Heart left ventricle (tissue), 16 donors: ENCODE measurements at regions not wholly inside any gene's neighbourhood (a gene's known extent, or its start where the extent isn't known, plus 50 kb on each side); places are given as distances from the start of the nearest gene placed in this dataset.

Experiments
- ATAC-seq, 4 donors: fragments of 200-7000 bp; cut with Tn5 transposase; one replicate each; pipeline ENCODE4 v1.9.1; 2020 to 2022; ENCODE audit warnings: moderate library complexity in 4 of 4, mild to moderate bottlenecking in 3 of 4, moderate number of reproducible peaks in 1 of 4
- DNase-seq, 5 donors: peaks; one replicate each; pipeline ENCODE4 v3.0.0-alpha.2; 2020
- H3K27ac ChIP-seq, 12 donors: fragments of 200-600 bp; sonication (generic) in 4 of 12; one replicate each; pipeline versions ENCODE4 v1.5.0 to v1.8.0; 2016 to 2022; ENCODE audit warnings: mild to moderate bottlenecking in 2 of 12
- H3K27me3 ChIP-seq, 9 donors: fragments of 200-600 bp; sonication (generic) in 2 of 9; one replicate each; pipeline versions ENCODE4 v1.5.1 to v1.8.0; 2016 to 2022; ENCODE audit warnings: mild to moderate bottlenecking in 3 of 9
- H3K36me3 ChIP-seq, 9 donors: fragments of 200-600 bp; sonication (generic) in 2 of 9; one replicate each; pipeline versions ENCODE4 v1.5.0 to v1.8.0; 2018 to 2022; ENCODE audit warnings: mild to moderate bottlenecking in 2 of 9
- H3K4me1 ChIP-seq, 12 donors: fragments of 200-600 bp; sonication (generic) in 4 of 12; one replicate each; pipeline versions ENCODE4 v1.5.0 to v1.8.0; 2016 to 2022; ENCODE audit warnings: mild to moderate bottlenecking in 3 of 12
- H3K4me3 ChIP-seq, 12 donors: fragments of 200-600 bp; sonication (generic) in 4 of 12; one replicate each; pipeline versions ENCODE4 v1.5.0 to v1.8.0; 2017 to 2022; ENCODE audit warnings: mild to moderate bottlenecking in 9 of 12, moderate library complexity in 4 of 12
- H3K9me3 ChIP-seq, 12 donors: fragments of 200-600 bp; sonication (generic) in 4 of 12; one replicate each; pipeline versions ENCODE4 v1.5.0 to v1.8.0; 2016 to 2022; ENCODE audit warnings: mild to moderate bottlenecking in 1 of 12
- POLR2A ChIP-seq, 2 donors: fragments of 450-650 bp; IDR thresholded peaks; one replicate each; pipeline ENCODE4 v1.6.1; 2017; ENCODE audit warnings: antibody characterized with exemption in 2 of 2, mild to moderate bottlenecking in 2 of 2, moderate library complexity in 2 of 2
- WGBS, 4 donors: extraction: QIAGEN DNeasy Blood & Tissue Kit in 2 of 4; methylation state at CpG; one replicate each; pipeline versions ENCODE4 v1.1.5 to v1.1.7; 2013 to 2018; 5-methylcytosine and 5-hydroxymethylcytosine counted together
- intact Hi-C, 10 donors: fragments of 100-400 bp; cut with DNase I; formaldehyde crosslinking; loops; one replicate each; pipeline versions ENCODE4 v1.11.1 to v1.14.2; 2022
- TF ChIP-seq, protein P1 (sequence below), 12 donors: fragments of 200-600 bp; sonication (generic) in 4 of 12; IDR thresholded peaks; one replicate each; pipeline versions ENCODE4 v1.5.0 to v1.8.0; 2018 to 2022; ENCODE audit warnings: antibody characterized with exemption in 12 of 12, mild to moderate bottlenecking in 5 of 12
- donor health status: ischemic (EF 13 %, LVEDD 7.1; RV severe dilation, severe dysfunction).
- donor health status: healthy with polysubstance abuse.
- donor health status: DM: no; HTN: yes; CAD: no.
- donor health status: DM: no; HTN: no; CAD: no.
- donor health status: ischemic (EF 25% LVEDD 6.9; RV normal size, moderate dysfunction).
- donor health status: ischemic (EF 25% LVEDD 5.7; RV mildly dilated, moderate dysfunction).
- donor health status: healthy.
- donor health status: DM: yes; HTN: yes; CAD: no.
- donor health status: ischemic (EF 35%, LVEDD 5.7; RV mildly dilated, moderate dysfunction).
- donor health status: nonischemic (EF 11% LVEDD 7.7; RV severe dilation, severe dysfunction).
- donor health status: DM: yes; HTN: yes; CAD: no.
- donor health status: PGD.
- donor health status: ischemic (EF 29% LVEDD 5.4; RV normal size, mild dysfunction).
- donor health status: nonischemic (EF 23%, LVEDD 6.1; RV moderate dilation, normal function).

DNA sequence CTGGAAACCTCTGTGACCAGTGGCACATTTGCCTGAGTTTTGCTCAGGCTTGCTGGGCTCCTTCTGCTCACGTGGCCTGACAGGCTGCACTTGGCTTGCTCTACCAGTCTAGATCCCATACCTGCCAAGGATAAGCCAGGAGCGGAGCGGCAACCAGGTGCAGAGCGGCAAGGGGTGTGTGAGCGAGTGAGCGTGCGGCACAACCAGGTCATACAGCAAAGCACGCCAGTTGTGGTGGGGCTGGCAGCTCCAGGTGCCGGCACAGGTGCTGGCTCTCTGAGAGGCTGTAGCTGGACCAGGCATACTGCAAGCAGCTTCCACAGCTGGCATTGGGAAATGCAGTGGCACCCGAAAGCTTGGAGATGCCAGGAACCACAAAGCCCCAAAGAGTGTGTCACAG lies 1495.1 kb downstream of the PCDH7 start:
- Histone ChIP-seq H3K4me1 (no peaks in the 10 kb centered on the region), H3K9me3 (no peaks in the 10 kb centered on the region), H3K4me3 (no peak overlapping the region), H3K27me3 (no peaks in the 10 kb centered on the region), H3K36me3 (no peaks in the 10 kb centered on the region), H3K27ac (no peak overlapping the region)
- DNase-seq, result peak in 2 of 5 donors; percentile 17 to 48
- intact Hi-C loops, result no loop called here
- TF ChIP-seq, protein P1, sequence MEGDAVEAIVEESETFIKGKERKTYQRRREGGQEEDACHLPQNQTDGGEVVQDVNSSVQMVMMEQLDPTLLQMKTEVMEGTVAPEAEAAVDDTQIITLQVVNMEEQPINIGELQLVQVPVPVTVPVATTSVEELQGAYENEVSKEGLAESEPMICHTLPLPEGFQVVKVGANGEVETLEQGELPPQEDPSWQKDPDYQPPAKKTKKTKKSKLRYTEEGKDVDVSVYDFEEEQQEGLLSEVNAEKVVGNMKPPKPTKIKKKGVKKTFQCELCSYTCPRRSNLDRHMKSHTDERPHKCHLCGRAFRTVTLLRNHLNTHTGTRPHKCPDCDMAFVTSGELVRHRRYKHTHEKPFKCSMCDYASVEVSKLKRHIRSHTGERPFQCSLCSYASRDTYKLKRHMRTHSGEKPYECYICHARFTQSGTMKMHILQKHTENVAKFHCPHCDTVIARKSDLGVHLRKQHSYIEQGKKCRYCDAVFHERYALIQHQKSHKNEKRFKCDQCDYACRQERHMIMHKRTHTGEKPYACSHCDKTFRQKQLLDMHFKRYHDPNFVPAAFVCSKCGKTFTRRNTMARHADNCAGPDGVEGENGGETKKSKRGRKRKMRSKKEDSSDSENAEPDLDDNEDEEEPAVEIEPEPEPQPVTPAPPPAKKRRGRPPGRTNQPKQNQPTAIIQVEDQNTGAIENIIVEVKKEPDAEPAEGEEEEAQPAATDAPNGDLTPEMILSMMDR (IDR thresholded peaks at IDR 0.05), result no peak
- no peak for TF ChIP-seq POLR2A (IDR thresholded peaks at IDR 0.05)
- WGBS, 4 donors, result 90 to 96% (median 93%) methylated on average over 10 of the region's 10 CpGs
- no peak for ATAC-seq

- H3K4me1 ChIP-seq, result no peaks in the 10 kb centered on the region
- intact Hi-C loops, result no loop called here
- no peaks in the 10 kb centered on the region for H3K9me3 ChIP-seq
- 70 to 91% (median 88%) methylated on average over 4 to 9 of the region's 9 CpGs for WGBS, 4 donors
- ATAC-seq, result no peak
- H3K4me3 ChIP-seq, result no peak overlapping the region
- no peaks in the 10 kb centered on the region for H3K27me3 ChIP-seq
- no peaks in the 10 kb centered on the region for H3K36me3 ChIP-seq
- DNase-seq, result no peak
- TF ChIP-seq POLR2A (IDR thresholded peaks at IDR 0.05), result no peak
- TF ChIP-seq, protein P1 (IDR thresholded peaks at IDR 0.05), result no peak
- H3K27ac ChIP-seq, result no peak overlapping the region
Observed at GRCh38 chr4:32216502-32216901, 1496.3 kb downstream of the PCDH7 start.

DNA sequence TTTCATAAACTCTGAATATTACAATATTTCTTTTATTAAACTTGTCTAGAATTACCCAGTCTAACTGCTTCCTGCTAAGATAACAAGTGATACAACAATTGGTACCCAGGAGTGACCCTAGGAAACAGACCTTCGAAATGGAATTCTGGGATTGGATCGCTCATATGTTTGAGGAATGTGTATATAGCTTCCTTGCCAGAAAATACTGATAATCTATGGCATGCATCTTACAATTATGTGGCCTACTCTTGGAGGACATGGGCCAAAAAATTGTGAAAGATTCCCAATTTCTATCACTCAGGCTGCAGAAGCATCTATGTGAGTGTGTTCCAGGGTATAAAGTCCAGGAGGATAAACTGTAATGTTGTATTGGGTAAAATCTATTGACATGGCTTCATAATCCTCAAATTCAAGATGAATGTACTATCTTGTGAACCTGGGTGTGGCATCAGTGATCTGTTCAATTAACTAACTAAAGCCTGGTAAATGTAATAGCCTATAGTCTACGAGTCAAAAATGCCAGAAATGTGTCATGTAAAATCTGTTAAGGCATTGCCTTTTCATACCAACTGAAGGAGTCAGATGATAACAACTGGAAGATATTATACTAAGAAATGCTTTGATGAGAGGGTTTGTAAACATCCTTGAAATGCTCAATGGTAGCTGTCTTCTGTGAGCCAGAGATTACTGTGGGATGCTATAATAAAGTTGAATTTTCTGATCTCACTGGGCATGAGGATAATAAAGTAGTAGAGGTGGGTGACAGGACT lies 1499.3 kb downstream of the PCDH7 start:
- Histone ChIP-seq H3K27me3 (no peaks in the 10 kb centered on the region), H3K9me3 (peaks cover 0 to 8% (median 0%) of the 10 kb centered on the region in 12 donors), H3K4me3 (no peak overlapping the region), H3K27ac (no peak overlapping the region), H3K4me1 (no peaks in the 10 kb centered on the region), H3K36me3 (no peaks in the 10 kb centered on the region)
- intact Hi-C loops, result no loop called here
- DNase-seq (no peak), ATAC-seq (no peak)
- TF ChIP-seq, protein P1 (IDR thresholded peaks at IDR 0.05), result no peak
- no peak for TF ChIP-seq POLR2A (IDR thresholded peaks at IDR 0.05)
- WGBS, 4 donors, result 12 to 69% (median 50%) methylated on average over 3 of the region's 3 CpGs

DNA sequence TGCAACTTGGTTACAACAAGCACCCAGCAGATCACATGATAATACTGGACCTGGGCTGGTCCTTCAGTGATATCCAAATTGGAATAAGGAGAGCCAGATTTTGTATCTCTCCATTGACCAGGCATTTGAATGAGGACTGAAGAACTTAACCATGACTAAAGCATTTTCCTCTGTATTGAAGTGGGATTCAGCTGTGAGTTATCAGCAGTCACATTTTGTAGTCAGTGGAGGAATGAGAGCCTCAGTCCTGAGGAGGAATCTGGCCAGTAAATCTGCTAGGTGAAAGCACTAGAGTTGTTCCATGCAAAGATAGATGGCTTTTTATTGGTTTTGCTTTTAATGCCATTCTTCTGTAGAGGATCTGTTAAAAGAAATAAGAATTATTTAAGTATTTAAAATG lies 1506.0 kb downstream of the PCDH7 start:
- Histone ChIP-seq H3K27me3 (no peaks in the 10 kb centered on the region), H3K4me3 (no peak overlapping the region), H3K4me1 (no peaks in the 10 kb centered on the region), H3K27ac (no peak overlapping the region), H3K36me3 (no peaks in the 10 kb centered on the region), H3K9me3 (peaks cover 0 to 8% (median 2%) of the 10 kb centered on the region in 12 donors)
- no peak for DNase-seq
- ATAC-seq, result no peak
- intact Hi-C loops, result no loop called here
- TF ChIP-seq, protein P1 (IDR thresholded peaks at IDR 0.05), result no peak
- no peak for TF ChIP-seq POLR2A (IDR thresholded peaks at IDR 0.05)
